ENCODE measurements at regions not wholly inside any gene's neighbourhood (a gene's known extent, or its start where the extent isn't known, plus 50 kb on each side); places are given as distances from the start of the nearest gene placed in this dataset.

- DNase-seq (ENCODE audit: low spot score), result no peak
Measured at GRCh38 chr4:180571516-180572055, 1671.6 kb upstream of the TENM3 start.

- DNase-seq (ENCODE audit: low spot score), result no peak
Measured at GRCh38 chr4:180578175-180578574, 1665.0 kb upstream of the TENM3 start.

- no peak for DNase-seq (ENCODE audit: low spot score)
Measured at GRCh38 chr4:180581061-180581460, 1662.1 kb upstream of the TENM3 start.

- no peak for DNase-seq (ENCODE audit: low spot score)
Measured at GRCh38 chr4:180587379-180587778, 1655.8 kb upstream of the TENM3 start.

GRCh38 chr4:180589575-180589974, 1653.6 kb upstream of the TENM3 start:
- no peak for DNase-seq (ENCODE audit: low spot score)

- DNase-seq (ENCODE audit: low spot score), result no peak
Measured at GRCh38 chr4:180596888-180597483, 1646.2 kb upstream of the TENM3 start.

GRCh38 chr4:180598281-180598680, 1644.9 kb upstream of the TENM3 start:
- DNase-seq (ENCODE audit: low spot score), result no peak

GRCh38 chr4:180603791-180604190, 1639.4 kb upstream of the TENM3 start:
- DNase-seq (ENCODE audit: low spot score), result no peak

- DNase-seq (ENCODE audit: low spot score), result no peak
Measured at GRCh38 chr4:180610324-180610723, 1632.9 kb upstream of the TENM3 start.

- DNase-seq (ENCODE audit: low spot score), result no peak
Measured at GRCh38 chr4:180615746-180616145, 1627.5 kb upstream of the TENM3 start.

- DNase-seq (ENCODE audit: low spot score), result no peak
Measured at GRCh38 chr4:180617196-180617595, 1626.0 kb upstream of the TENM3 start.

- DNase-seq (ENCODE audit: low spot score), result no peak
Measured at GRCh38 chr4:180618396-180618795, 1624.8 kb upstream of the TENM3 start.

- DNase-seq (ENCODE audit: low spot score), result no peak
Measured at GRCh38 chr4:180619440-180619839, 1623.8 kb upstream of the TENM3 start.

GRCh38 chr4:180622254-180622653, 1620.9 kb upstream of the TENM3 start:
- DNase-seq (ENCODE audit: low spot score), result no peak

GRCh38 chr4:180625653-180626052, 1617.5 kb upstream of the TENM3 start:
- DNase-seq (ENCODE audit: low spot score), result no peak

- DNase-seq (ENCODE audit: low spot score), result no peak
Measured at GRCh38 chr4:180630012-180630665, 1613.1 kb upstream of the TENM3 start.

- no peak for DNase-seq (ENCODE audit: low spot score)
Measured at GRCh38 chr4:180634306-180634705, 1608.9 kb upstream of the TENM3 start.

GRCh38 chr4:180635281-180635680, 1607.9 kb upstream of the TENM3 start:
- DNase-seq (ENCODE audit: low spot score), result no peak

- DNase-seq (ENCODE audit: low spot score), result no peak
Measured at GRCh38 chr4:180636696-180637404, 1606.4 kb upstream of the TENM3 start.

GRCh38 chr4:180637616-180638015, 1605.6 kb upstream of the TENM3 start:
- DNase-seq (ENCODE audit: low spot score), result no peak

- DNase-seq (ENCODE audit: low spot score), result no peak
Measured at GRCh38 chr4:180640193-180640592, 1603.0 kb upstream of the TENM3 start.

GRCh38 chr4:180641495-180641894, 1601.7 kb upstream of the TENM3 start:
- no peak for DNase-seq (ENCODE audit: low spot score)

- no peak for DNase-seq (ENCODE audit: low spot score)
Measured at GRCh38 chr4:180642732-180643131, 1600.5 kb upstream of the TENM3 start.
